ENCODE measurements at regions not wholly inside any gene's neighbourhood (a gene's known extent, or its start where the extent isn't known, plus 50 kb on each side); places are given as distances from the start of the nearest gene placed in this dataset.
"Not testable (repeated sequence)": the region's sequence is repeated elsewhere in the genome, so short reads cannot be mapped to it uniquely, and the experiment has no call there.

GRCh38 chr10:53534428-53534827 lies 761.8 kb upstream of the MBL2 start:
- no peak for DNase-seq (ENCODE audit: low read depth)

- DNase-seq (ENCODE audit: low read depth): no peak
Measured at GRCh38 chr10:53528974-53529373, 756.4 kb upstream of the MBL2 start.

DNA sequence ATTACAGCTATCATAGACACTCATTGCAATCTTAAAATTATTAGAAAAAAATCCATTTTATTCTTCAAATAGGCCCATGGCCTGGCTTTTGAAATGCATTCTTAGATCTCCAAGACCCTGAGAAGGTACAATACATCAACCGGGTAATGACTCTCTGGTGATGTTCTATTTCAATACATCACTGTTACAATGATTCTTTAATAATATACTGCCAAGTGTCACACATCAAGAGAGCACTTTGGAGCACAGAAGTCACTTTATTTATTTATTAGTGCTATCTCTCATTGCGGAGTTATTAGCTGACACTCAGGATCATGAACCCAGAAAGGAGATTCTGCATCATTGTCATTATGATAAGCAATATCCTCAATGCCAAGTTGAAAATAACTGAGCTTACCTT lies 748.5 kb upstream of the MBL2 start:
- DNase-seq (ENCODE audit: low read depth): no peak

GRCh38 chr10:53508197-53508596 lies 735.6 kb upstream of the MBL2 start:
- DNase-seq (ENCODE audit: low read depth): no peak

DNA sequence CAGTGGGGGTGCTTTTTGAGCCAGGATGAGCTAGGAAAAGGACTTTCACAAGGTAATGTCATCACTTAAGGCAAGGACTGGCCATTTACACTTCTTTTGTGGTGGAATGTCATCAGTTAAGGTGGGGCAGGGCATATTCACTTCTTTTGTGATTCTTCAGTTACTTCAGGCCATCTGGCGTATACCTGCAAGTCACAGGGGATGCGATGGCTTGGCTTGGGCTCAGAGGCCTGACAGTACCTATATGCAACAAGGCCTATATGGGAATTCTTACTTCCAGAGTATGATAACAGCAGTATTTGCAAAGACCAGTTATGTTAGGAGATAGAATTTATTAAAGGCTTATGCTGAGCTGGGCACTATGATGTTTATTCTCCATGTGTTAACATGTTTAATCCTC lies 731.9 kb upstream of the MBL2 start:
- DNase-seq (ENCODE audit: low read depth): not testable (repeated sequence)

DNA sequence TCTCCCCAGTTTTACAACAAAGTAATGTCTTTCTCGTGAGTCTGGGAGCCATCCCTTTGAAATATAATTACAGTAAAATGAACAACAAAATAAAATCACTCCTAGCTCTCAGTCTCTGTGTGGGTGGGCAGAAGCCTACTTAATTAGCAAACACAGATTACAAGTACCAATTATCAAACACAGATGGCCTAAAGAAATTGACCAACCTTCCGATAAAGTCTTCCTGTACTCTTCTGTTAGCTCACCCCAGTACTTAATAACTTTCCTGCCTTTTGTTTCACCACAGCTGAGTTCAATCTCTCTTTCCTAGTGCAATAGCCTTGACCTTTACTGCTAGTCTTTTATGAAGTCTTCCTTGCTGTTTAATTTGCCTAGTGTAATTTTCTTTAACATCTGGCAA lies 719.2 kb upstream of the MBL2 start:
- no peak for DNase-seq (ENCODE audit: low read depth)

DNA sequence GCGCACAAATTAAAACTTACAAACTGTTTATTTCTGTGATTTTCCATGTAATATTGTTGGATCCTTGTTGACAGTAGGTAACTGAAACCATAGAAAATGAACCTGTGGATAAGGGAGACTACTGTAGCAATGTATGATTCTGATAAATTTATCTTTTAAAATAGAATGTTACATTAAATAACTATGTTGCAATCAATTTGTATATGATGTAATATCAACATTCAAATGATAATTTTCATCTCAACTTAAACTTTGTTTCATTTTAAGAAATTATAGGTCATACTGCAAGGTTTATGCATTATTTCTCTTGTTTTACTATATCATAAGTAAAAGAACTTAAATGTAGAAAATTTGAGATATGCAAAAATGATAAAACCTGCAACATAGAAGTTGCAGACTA lies 718.0 kb upstream of the MBL2 start:
- no peak for DNase-seq (ENCODE audit: low read depth)

DNA sequence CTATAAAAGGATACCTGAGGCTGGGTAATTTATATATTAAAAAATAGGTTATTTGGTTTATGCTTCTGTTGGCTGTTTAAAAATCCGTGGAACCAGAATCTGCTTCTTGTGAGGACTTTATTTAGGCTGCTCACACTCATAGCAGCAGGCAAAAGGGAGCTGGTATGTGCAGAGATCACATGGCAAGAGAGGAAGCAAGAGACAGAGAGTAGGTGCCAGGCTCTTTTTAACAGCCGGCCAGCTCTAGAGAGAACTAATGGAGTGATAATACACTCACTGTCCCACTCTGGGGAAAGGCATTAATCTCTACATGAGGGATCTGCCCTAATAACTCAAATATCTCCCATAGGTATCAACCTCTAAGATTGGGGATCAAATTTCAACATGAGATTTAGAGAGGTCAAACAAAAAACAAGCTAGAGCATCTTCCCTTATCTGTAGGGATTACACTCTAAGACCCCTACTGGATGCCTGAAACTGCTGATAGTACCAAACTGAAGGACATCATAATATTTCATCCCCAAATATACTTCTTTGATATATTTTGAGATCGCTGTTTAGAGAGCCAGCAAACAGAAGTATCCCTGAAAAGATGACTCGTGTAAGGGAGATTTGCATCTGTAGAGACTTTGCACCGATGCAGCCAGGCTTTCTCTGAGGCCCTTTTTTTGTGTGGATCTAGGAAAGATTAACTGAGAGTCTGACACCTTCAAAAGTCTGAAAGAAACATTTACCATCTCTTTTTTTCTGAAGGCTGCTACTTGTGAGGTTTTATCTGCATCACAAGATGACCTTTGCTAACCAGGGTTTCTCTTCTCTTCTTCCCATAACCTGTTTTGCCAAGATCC lies 717.0 kb upstream of the MBL2 start:
- DNase-seq (ENCODE audit: low read depth): no peak

- no peak for DNase-seq (ENCODE audit: low read depth)
Measured at GRCh38 chr10:53487019-53487983, 714.7 kb upstream of the MBL2 start.

DNA sequence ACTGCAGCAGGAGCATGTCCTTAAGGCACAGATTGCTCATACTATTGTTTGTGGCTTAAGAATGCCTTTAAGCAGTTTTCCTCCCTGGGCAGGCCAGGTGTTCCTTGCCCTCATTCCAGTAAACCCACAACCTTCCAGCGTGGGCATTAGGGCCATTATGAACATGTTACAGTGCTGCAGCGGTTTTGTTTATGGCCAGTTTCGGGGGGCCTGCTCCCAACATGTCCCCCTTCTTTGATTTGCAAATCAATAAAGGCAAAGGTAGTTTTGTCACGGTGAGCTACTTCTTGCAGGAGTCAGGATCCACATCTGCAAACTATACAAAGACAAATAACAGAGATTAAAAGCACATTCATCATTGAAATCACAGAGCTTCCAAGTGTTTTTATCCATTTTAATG lies 712.8 kb upstream of the MBL2 start:
- not testable (repeated sequence) for DNase-seq (ENCODE audit: low read depth)

DNA sequence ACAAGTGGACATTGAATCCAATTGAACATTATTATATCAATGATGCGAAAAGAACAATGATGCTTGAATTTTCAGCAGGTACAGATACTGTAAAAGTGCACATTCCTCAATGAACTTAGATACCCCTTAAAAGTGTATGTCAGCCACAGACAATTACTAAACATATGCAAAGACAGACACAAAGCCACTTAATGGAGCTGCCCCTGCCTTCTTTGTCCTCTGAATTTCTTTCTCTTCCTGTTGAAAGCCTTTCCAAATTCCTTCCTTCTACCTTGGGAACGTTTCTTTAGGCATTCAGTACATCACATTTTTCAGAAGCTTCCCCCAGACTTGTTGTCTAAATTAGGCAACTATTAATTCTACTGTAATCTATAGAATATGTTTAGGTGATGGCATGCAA lies 706.8 kb upstream of the MBL2 start:
- DNase-seq (ENCODE audit: low read depth): no peak

GRCh38 chr10:53477313-53477675 lies 704.7 kb upstream of the MBL2 start:
- no peak for DNase-seq (ENCODE audit: low read depth)

GRCh38 chr10:53476650-53477312 lies 704.2 kb upstream of the MBL2 start:
- no peak for DNase-seq (ENCODE audit: low read depth)

- no peak for DNase-seq (ENCODE audit: low read depth)
Measured at GRCh38 chr10:53469383-53469782, 696.8 kb upstream of the MBL2 start.

DNA sequence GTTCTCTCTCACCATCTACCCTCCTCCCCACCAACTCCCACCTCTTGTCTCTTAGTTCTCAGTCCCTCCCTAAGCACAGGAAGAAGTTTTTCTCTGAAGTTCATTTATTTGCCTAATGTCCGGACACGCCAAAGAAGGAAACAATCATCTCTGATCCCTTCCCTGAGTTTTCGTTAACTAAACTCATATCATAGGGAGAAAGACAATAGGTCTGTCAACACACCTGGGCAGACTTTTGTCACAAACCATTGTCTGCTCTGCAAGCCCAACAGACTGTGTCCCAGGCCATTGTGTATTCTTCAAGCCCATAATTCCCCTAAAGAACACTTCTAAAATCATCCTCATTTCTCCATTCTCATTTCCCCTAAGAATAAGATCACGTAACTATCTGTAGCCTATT lies 691.0 kb upstream of the MBL2 start:
- no peak for DNase-seq (ENCODE audit: low read depth)

DNA sequence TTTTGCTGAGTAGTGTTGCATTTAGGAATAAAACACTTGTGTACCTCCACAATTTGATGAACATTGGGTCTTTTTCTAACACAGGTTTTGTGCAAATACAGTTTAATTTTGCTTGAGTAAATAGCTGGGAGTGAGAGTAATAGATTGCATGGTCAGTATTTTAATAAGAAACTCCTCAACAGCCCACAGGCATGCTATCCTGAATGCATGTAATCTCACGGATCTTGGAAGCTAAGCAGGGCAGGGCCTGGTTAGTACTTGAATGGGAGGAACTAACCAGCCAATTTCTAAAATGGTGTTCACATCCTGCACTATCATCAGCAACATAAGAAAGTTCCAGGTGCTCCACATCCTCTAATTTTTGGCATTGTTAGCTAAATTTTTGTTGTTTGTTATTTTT lies 685.4 kb upstream of the MBL2 start:
- no peak for DNase-seq (ENCODE audit: low read depth)

GRCh38 chr10:53453196-53453595 lies 680.6 kb upstream of the MBL2 start:
- DNase-seq (ENCODE audit: low read depth): no peak

DNA sequence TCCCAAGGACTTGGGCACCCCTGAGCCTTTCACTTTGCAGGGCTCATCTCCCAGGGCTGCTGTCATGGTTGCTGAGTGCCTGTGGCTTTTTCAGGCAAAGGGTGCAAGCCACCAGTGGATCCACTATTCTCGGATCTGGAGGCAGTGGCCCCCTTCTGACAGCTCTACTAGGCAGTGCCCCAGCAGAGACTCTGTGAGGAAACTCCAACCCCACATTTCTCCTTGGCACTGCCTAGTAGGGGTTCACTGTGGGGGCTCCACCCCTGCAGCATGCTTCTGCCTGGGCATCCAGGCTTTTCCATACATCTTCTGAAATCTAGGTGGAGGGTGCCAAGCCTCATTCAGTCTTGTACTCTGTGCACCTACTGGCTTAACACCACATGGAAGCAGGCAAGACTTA lies 675.0 kb upstream of the MBL2 start:
- no peak for DNase-seq (ENCODE audit: low read depth)

GRCh38 chr10:53441843-53442242 lies 669.3 kb upstream of the MBL2 start:
- DNase-seq (ENCODE audit: low read depth): no peak

- no peak for DNase-seq (ENCODE audit: low read depth)
Measured at GRCh38 chr10:53440601-53441000, 668.0 kb upstream of the MBL2 start.

DNA sequence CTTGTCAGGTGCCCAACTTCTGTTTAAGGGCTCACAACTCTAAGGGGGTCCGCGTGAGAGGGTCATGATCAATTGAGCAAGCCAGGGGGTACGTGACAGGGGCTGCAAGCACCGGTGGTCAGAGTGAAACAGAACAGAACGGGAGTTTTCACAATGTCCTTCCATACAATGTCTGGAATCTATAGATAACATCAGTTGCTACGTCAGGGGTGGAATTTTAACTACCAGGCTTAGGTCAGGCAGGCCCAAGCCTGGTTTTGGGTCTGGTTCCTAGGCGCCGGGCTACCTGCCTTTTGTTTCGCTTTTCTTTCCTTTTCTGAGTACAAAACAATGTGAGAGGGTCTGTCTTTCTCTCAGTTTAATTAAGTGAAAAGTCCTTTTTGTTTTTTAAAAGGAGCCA lies 666.5 kb upstream of the MBL2 start:
- not testable (repeated sequence) for DNase-seq (ENCODE audit: low read depth)

DNA sequence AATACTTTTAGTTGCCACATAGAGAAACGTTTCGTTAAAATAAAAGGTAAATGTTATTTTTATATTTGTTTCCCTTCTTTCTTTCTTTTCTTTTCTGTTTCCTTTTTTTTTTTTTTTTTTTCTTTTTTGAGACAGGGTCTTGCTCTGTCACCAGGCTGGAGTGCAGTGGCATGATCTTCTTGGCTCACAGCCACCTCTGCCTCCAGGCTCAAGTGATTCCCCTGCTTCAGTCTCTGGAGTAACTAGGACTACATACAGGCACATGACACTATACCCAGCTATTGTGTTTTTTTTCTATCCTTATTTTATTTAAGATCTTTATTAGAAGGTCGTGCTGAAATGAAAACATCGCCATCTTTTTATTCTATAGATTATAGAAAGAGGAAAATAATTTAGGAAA lies 661.8 kb upstream of the MBL2 start:
- DNase-seq (ENCODE audit: low read depth): no peak

DNA sequence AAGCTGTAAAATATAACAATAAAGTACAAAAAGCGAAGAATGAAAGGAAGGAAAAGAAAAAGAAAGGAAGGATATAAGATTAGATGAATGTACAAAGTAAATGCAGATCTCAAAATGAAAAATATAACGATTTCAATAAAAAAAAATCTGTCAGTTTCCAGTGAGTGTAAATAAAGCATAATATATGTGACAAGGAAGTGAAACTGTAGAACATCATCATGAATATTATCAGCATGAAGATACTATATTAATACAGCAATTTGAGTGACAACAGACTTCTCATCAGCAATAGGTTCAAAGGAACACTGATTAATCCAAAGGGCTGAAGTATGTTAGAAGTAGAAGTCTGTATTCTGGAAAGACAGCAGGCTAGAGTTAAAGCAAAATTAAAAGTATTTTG lies 659.5 kb upstream of the MBL2 start:
- no peak for DNase-seq (ENCODE audit: low read depth)
